ENCODE measurements at regions not wholly inside any gene's neighbourhood (a gene's known extent, or its start where the extent isn't known, plus 50 kb on each side); places are given as distances from the start of the nearest gene placed in this dataset.
A peak's percentile ranks its signal among the peaks of the same experiment; 100 is the strongest.

- DNase-seq: no peak
Observed at GRCh38 chr3:177932750-177933660, 603.2 kb upstream of the KCNMB2 start.

GRCh38 chr3:177934001-177934891, 602.0 kb upstream of the KCNMB2 start:
- DNase-seq: no peak

DNA sequence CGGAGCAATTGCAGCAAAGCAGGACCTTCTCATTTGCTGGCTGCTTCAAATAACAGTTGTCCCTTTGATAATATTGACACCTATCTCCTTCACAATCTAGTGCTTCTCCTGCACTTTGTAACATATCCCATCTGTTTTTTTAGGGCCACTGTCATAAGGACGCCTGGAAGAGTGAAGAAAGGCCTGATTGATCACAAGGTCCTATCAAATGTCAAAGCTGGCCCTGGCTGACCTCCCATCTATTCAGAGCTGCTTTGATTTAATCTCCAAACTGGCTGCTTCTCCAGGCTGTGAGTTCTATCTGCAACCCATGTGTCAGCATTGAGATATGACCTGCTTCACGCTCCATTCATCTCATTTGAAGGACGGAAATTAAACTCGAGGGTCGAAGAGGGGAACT, 601.2 kb upstream of the KCNMB2 start:
- DNase-seq: no peak

GRCh38 chr3:177936721-177937120, 599.5 kb upstream of the KCNMB2 start:
- DNase-seq: no peak

GRCh38 chr3:177942911-177943310, 593.3 kb upstream of the KCNMB2 start:
- DNase-seq: no peak

- no peak for DNase-seq
Observed at GRCh38 chr3:177944228-177944661, 592.0 kb upstream of the KCNMB2 start.

GRCh38 chr3:177946048-177946447, 590.2 kb upstream of the KCNMB2 start:
- no peak for DNase-seq

- DNase-seq: no peak
Observed at GRCh38 chr3:177946497-177946896, 589.7 kb upstream of the KCNMB2 start.

GRCh38 chr3:177946936-177947335, 589.3 kb upstream of the KCNMB2 start:
- no peak for DNase-seq

GRCh38 chr3:177947901-177948300, 588.3 kb upstream of the KCNMB2 start:
- DNase-seq: no peak

DNA sequence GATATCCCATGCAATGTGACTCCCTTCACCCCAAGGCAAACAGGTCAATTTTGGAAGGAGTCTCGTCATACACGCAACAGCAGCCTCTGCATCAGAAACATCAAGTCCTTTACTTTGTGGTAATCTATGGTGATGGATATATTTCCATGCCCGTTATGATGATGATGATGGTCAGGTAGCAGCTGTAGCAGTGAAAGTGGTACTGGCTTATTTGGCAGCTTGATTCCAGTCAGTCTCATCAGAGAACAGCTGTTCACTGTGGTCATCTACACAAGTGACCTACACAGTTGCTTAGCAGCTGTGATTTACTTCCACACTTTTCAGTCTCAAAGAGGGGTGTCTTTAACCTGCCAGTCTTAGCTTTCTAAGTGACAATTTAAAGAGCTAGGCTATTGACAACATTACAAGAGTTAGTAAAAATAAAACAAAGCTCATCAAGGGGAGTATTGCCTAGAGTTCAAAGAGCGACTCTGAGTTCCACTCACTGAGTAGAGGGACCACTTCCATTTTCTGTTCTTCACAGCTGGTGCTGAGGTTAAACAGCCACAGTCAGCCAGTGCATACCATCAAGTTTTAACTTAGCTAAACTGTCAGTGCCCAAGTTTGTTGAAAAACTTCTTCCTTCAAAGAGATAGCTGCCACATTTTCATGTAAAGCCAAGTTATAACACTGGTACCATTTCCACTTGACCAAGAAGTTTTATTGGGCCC, 587.4 kb upstream of the KCNMB2 start:
- no peak for DNase-seq

DNA sequence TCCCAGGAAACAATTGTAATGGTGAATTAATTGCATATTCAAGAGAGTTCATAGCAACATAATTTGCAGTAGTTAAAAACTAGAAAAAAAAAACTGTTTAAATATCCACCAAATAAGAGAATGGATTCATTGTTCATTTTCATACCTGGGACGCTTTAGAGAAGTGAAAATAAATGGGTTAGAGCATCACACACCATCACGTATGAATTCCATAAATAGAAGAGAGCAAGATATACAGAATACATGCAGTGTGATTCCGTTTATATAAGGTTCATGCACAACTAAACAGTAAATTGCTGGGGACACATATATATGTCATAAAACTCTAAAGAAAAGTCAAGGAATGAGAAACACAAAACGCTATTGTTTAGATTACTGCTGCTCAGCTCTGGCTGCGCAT, 577.0 kb upstream of the KCNMB2 start:
- no peak for DNase-seq

- peak; percentile 60 for DNase-seq
Observed at GRCh38 chr3:177960014-177960413, 576.2 kb upstream of the KCNMB2 start.

GRCh38 chr3:177960722-177961121, 575.5 kb upstream of the KCNMB2 start:
- DNase-seq: no peak

GRCh38 chr3:177961784-177962183, 574.5 kb upstream of the KCNMB2 start:
- no peak for DNase-seq

DNA sequence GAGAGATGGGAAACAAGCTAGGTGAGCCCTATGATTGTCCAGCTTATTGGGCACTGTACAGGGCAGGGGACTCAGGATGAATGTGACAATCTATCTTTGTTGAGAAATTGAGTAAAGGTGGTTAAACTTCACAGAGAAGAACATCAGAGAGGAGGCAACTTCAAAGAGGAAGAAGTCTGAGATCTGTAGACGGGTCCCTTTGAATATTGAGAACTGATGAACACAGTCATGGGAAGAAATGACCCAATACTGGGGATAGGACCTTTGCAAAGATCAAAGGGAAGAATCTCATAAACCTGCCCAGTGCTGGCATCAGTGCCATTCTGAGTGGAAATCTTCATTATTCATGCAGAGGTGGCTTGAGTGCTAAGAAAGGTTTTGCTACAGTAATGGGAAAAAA, 569.7 kb upstream of the KCNMB2 start:
- DNase-seq: no peak

DNA sequence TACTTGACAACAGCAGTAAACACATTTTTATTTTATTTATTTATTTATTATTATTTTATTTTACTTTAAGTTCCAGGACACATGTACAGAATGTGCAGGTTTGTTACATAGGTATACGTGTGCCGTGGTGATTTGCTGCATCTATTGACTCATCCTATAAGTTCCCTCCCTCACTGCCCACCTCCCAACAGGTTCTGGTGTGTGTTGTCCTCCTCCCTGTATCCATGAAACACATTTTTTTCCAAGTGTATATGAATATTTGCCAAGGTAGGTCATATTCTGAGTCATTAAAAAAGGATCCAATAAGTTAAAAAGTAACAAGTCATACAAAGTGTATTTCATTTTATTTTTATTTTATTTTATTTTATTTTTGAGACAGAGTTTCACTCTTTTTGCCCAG, 567.3 kb upstream of the KCNMB2 start:
- no peak for DNase-seq

- DNase-seq: no peak
Observed at GRCh38 chr3:177973241-177973840, 562.9 kb upstream of the KCNMB2 start.

DNA sequence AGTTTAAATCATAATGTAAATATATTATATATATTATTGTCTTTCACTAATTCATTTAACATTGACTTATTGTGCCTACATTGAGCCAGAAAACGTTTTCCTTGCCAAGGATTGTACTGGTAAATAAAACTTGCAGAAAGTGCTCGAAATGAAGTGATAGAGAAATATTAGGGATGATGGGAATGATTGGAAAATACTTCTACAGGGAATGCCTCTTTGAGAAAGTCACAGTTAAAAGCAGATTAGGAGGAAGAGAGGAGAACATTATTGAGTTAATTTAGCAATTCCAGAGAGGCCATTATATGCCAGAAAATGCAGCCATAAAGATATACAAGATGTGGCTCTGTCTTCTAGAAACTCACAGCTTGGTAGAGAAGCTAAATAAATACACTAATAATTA, 560.0 kb upstream of the KCNMB2 start:
- no peak for DNase-seq

DNA sequence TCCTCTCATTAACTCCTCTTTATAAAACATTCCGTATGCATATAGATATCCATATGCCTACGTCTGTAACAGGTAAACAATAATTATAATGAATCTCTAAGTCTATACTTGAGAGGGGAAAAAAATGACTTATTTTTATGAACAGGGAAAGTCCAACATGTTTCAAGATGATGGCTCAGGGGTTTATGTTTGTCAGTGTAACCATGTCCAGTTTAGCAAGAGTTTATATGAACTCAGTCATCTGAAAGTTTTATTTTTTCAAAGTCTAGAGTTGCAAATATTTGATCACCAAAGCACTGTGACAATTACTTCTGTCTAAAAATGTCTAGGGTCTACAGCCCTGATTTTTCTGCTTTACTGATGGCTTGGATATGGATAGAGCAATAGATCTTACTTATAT, 559.4 kb upstream of the KCNMB2 start:
- DNase-seq: no peak

DNA sequence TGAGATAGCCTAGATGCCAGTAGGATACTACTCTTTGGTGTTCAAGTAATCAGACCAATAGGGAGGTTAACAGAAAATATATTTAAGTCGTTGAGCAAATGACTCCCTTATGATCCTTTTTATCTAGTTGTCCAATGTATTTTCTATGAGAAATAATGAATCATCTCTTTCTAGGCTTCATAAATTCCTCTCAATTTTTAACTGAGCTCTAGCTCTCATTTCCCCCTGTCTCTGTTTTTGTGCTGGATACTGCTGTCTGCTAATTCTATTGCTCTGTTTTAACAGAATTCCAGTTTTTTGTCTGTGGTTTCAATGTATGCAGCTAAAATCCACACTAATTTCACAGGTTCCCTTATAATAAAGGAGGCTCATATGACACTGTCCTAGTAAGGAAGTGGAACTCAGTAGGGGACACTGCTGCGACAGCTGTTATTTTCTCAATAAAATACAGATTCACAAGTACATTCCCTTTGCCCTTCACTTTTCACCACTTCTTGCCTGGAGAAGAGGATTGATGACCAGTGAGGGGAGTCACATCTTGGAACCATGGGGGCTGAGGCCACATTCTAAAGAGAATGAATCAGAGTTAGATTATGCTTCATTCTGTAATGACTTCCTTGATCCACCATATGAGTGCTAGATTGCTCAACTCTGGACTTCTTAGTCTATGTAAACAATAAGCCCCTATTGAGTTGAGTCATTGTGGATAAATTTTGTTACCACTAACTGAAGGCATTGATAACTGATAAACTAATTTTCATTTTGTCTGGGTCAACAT, 558.7 kb upstream of the KCNMB2 start:
- no peak for DNase-seq
